ENCODE measurements at regions not wholly inside any gene's neighbourhood (a gene's known extent, or its start where the extent isn't known, plus 50 kb on each side); places are given as distances from the start of the nearest gene placed in this dataset.

DNA sequence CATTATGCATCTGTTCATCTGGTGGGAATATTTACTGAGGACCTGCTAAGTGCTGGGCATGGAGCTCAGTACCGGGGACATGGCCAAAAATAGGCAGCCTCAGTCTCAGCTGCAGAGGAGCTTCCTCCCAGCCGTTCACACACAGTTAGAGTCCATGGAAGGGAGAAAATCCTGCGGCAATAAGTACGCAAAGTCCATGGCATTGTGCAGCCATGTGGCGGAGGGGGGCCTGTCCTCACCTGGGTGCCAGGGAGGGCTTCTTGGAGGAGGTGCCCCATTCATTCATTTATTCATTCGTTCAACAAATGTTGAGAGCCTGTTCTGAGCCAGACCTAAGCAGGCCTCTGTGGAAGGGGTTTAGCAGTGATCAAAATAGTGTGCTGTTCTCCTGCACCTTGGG lies 59.3 kb upstream of the ANO1 start:
- intact Hi-C loops (cut with DNase I, micrococcal nuclease) = no loop called here
- Histone ChIP-seq H3K36me3 (ENCODE audit: low read depth) (no peaks in the 10 kb centered on the region), H3K4me3 (no peak overlapping the region), H3K9me3 (no peaks in the 10 kb centered on the region), H3K4me1 (ENCODE audit: low read depth) (no peaks in the 10 kb centered on the region)
- ATAC-seq = no peak
- TF ChIP-seq, protein P1, sequence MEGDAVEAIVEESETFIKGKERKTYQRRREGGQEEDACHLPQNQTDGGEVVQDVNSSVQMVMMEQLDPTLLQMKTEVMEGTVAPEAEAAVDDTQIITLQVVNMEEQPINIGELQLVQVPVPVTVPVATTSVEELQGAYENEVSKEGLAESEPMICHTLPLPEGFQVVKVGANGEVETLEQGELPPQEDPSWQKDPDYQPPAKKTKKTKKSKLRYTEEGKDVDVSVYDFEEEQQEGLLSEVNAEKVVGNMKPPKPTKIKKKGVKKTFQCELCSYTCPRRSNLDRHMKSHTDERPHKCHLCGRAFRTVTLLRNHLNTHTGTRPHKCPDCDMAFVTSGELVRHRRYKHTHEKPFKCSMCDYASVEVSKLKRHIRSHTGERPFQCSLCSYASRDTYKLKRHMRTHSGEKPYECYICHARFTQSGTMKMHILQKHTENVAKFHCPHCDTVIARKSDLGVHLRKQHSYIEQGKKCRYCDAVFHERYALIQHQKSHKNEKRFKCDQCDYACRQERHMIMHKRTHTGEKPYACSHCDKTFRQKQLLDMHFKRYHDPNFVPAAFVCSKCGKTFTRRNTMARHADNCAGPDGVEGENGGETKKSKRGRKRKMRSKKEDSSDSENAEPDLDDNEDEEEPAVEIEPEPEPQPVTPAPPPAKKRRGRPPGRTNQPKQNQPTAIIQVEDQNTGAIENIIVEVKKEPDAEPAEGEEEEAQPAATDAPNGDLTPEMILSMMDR (IDR thresholded peaks at IDR 0.05) = no peak
- no peak for DNase-seq

DNA sequence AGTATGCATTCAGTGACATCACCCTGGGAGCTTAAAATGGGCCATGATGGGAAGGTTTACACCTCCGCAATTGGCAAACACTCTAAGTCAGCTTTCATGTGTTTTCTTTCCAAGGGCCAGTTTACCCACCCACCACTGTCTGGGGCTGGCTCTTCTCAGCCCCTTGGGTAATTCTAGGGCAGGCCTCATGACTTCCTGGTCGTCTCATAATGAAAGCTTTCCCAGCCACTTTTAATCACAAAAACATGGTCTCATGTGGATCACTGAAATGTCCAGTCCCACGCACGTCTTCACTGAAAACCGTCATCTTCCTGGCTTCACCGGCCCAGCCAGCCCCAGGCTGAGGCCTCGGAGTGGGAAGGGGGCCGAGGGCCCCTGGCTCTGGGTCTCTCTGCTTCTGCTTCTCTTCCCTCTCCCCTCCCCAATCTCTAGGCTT lies 58.5 kb upstream of the ANO1 start:
- no peak overlapping the region for H3K4me3 ChIP-seq
- H3K9me3 ChIP-seq = no peaks in the 10 kb centered on the region
- intact Hi-C loops (cut with DNase I, micrococcal nuclease) = no loop called here
- DNase-seq (no peak), ATAC-seq (no peak)
- H3K4me1 ChIP-seq (ENCODE audit: low read depth) = no peaks in the 10 kb centered on the region
- TF ChIP-seq, protein P1 (IDR thresholded peaks at IDR 0.05) = no peak
- H3K36me3 ChIP-seq (ENCODE audit: low read depth) = no peaks in the 10 kb centered on the region

DNA sequence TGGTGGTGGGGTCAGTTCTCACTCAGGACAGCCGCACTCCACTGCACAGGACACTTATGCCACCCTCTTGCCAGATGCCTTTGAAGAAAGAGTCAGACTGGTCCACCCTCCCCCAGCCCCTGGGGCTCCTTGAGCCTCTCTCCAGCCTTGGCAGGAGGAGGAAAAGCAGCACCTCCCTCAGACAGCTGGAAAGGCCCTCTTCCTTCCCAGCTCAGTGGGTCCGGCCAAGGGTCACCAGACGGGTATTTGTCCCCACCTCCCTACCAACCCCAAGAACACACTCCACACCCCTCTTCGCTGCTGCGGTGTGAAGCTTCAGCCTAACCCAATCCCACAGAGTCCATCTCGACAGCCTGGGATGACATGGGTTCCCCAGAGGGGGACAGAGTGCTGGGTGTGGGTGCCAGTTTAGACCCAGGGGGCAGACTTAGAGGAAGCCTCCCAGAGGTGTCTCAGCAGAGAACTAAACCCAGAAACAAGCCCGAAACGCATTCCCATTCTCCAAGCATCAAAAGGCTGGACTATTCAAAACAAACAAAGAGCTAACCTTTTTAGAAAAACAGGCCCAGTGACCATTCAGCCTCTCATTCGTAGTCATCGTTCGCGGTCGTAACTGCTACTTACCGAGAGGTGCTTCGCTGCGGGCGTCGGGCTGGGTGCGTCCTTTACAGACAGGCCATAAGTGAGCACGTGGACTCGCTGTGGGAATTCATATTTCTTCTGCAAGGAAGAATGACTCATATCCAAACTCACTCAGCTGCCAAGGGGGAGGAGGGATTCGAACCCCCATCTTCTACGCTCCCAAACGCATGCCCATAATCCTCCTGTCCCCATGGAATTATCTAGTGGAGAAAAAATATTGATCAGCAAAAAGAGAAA lies 57.5 kb upstream of the ANO1 start:
- no peak overlapping the region for H3K4me3 ChIP-seq
- H3K4me1 ChIP-seq (ENCODE audit: low read depth) = no peaks in the 10 kb centered on the region
- DNase-seq (no peak), ATAC-seq (no peak)
- TF ChIP-seq, protein P1 (IDR thresholded peaks at IDR 0.05) = no peak
- no peaks in the 10 kb centered on the region for H3K36me3 ChIP-seq (ENCODE audit: low read depth)
- intact Hi-C loops (cut with DNase I, micrococcal nuclease) = no loop called here
- H3K9me3 ChIP-seq = no peaks in the 10 kb centered on the region

DNA sequence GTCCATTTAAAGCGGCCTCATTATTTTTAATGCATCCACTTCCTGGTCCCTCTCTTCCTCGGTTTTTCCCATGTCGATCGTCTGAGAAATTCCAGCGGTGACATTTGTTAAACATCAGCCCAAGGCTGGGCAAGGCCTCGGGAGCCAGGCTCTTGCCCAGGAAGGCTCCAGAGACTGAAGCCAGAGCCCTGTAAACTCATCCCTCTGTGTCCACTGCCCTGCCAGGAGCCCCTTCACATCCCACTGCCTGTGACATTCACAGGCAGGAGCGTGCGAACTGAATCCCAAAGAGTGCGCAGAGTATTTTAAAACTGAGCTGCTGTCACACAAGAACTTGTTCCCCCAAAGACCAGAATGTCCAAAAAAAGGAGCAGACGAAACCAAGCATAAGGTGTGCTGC lies 56.5 kb upstream of the ANO1 start:
- intact Hi-C loops (cut with DNase I, micrococcal nuclease) = no loop called here
- no peaks in the 10 kb centered on the region for H3K36me3 ChIP-seq (ENCODE audit: low read depth)
- no peak for DNase-seq
- H3K9me3 ChIP-seq = no peaks in the 10 kb centered on the region
- H3K4me1 ChIP-seq (ENCODE audit: low read depth) = no peaks in the 10 kb centered on the region
- ATAC-seq = no peak
- no peak overlapping the region for H3K4me3 ChIP-seq
- TF ChIP-seq, protein P1 (IDR thresholded peaks at IDR 0.05) = no peak

DNA sequence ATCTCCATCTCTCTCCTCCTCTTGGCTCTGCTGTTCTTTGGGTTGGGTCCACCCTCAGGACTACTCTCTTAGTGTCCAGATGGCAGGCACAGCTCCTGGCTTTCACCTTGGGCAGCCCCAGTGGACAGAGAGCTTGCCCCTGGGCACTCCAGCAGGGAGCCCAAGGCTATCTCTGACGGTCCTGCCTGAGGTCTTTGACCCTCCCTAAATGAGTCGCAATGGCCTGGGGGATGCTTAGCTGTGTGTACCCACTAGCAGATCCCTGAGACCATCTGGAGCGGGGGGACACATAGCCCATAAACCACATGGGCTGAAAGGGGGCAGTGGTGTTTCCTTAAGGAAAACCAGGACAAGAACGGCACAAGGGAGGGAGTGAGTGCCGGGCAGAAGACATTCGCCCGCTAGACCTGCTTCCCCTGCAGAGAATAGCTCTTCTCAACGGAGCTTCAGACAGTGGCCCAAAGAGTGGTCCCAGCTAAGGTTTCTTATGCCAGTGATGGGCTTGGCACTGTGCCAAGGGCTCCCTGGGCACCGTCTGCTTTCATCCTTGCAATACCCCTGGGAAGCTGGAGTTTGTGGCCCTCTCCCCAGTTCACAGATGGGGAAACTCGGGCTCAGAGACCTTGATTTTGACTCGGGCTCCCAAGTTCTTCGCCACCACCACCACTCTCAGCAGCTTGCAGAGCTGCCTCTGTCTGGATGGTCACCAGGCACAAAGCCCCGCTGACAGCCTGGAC lies 53.9 kb upstream of the ANO1 start:
- DNase-seq (no peak), ATAC-seq (no peak)
- no peaks in the 10 kb centered on the region for H3K9me3 ChIP-seq
- H3K36me3 ChIP-seq (ENCODE audit: low read depth) = no peaks in the 10 kb centered on the region
- TF ChIP-seq, protein P1 (IDR thresholded peaks at IDR 0.05) = no peak
- intact Hi-C loops (cut with DNase I, micrococcal nuclease) = no loop called here
- no peak overlapping the region for H3K4me3 ChIP-seq
- no peaks in the 10 kb centered on the region for H3K4me1 ChIP-seq (ENCODE audit: low read depth)

All from mucosa of descending colon (tissue), 3 donors.